GM12878 (cell line): ENCODE measurements at regions not wholly inside any gene's neighbourhood (a gene's known extent, or its start where the extent isn't known, plus 50 kb on each side); places are given as distances from the start of the nearest gene placed in this dataset.

Experiments used
- ATAC-seq: fragments of 200-7000 bp; cut with Tn5 transposase; 3 replicates; pipeline ENCODE4 v1.9.1; 2020; ENCODE audit warnings: mild to moderate bottlenecking, moderate library complexity
- BruUV-seq: library from RNA; stranded (reverse); fragments of 400-500 nt; replicated peaks from 2 replicates; lab custom pipeline; 2021; lab: Mats Ljungman, UMichigan
- CTCF ChIA-PET: fragments of 300-600 bp; sonication (Branson Sonifier 250); formaldehyde crosslinking; extraction: SDS; loops from one replicate; lab custom pipeline; 2021; ENCODE audit warnings: inconsistent platforms; lab: Yijun Ruan, JAX
- POLR2A ChIA-PET: fragments of 350-600 bp; formaldehyde crosslinking; extraction: SDS; loops from one replicate; lab custom pipeline; 2021; ENCODE audit warnings: inconsistent platforms; lab: Charles Lee
- RAD21 ChIA-PET: fragments of 300-600 bp; sonication (Branson Sonifier 250); formaldehyde crosslinking; loops from one replicate; lab custom pipeline; 2023; ENCODE audit warnings: antibody characterized with exemption; ENCODE audit not compliant: unreplicated experiment; lab: Charles Lee
- SMC1A ChIA-PET: fragments of 300-600 bp; sonication (Branson Sonifier 250); formaldehyde crosslinking; loops from one replicate; lab custom pipeline; 2023; ENCODE audit not compliant: unreplicated experiment, uncharacterized antibody; lab: Charles Lee
- DNase-seq: peaks from one replicate; pipeline ENCODE4 v3.0.0-alpha.2; 2011; ENCODE audit warnings: low read depth, low spot score
- FAIRE-seq: peaks from 3 replicates; lab custom pipeline; 2011; peaks lifted over from hg19 to GRCh38; lab: Jason Lieb, UNC
- H2AFZ ChIP-seq: 2 replicates; pipeline ENCODE4 v1.6.0; 2011; ENCODE audit warnings: low read depth, low read length, control low read depth; ENCODE audit not compliant: control insufficient read depth
- H3K27ac ChIP-seq: 2 replicates; pipeline ENCODE4 v1.5.1; 2011; ENCODE audit warnings: control low read depth; ENCODE audit not compliant: control insufficient read depth, insufficient read depth
- H3K27me3 ChIP-seq, 2 experiments: replicated peaks in 1 of 2; 2 replicates each; pipeline versions ENCODE4 v1.6.0 to v1.6.1; 2011; ENCODE audit warnings: low read length in 1 of 2; ENCODE audit not compliant: control insufficient read depth in 2 of 2, insufficient read depth in 2 of 2
- H3K36me3 ChIP-seq, 2 experiments: 2 replicates each; pipeline ENCODE4 v1.5.1; 2011; ENCODE audit warnings: low read length in 1 of 2; ENCODE audit not compliant: control insufficient read depth in 2 of 2, insufficient read depth in 2 of 2
- H3K4me1 ChIP-seq: 2 replicates; pipeline ENCODE4 v1.6.1; 2011; ENCODE audit warnings: mild to moderate bottlenecking, low read length, moderate library complexity, mixed read lengths; ENCODE audit not compliant: control insufficient read depth, insufficient read depth
- H3K4me2 ChIP-seq: 2 replicates; pipeline ENCODE4 v1.6.0; 2011; ENCODE audit warnings: control low read depth; ENCODE audit not compliant: control insufficient read depth, insufficient read depth
- H3K4me3 ChIP-seq: fragments of 200-600 bp; sonication (generic); 2 replicates; pipeline ENCODE4 v1.5.1; 2016
- H3K79me2 ChIP-seq: 2 replicates; pipeline ENCODE4 v1.6.0; 2011; ENCODE audit warnings: low read length; ENCODE audit not compliant: control insufficient read depth, insufficient read depth
- H3K9ac ChIP-seq: 2 replicates; pipeline ENCODE4 v1.8.0; 2011; ENCODE audit warnings: low read length, control low read depth, mixed read lengths; ENCODE audit not compliant: control insufficient read depth, insufficient read depth
- H3K9me3 ChIP-seq: replicated peaks from 3 replicates; pipeline ENCODE4 v1.5.1; 2011; ENCODE audit warnings: mild to moderate bottlenecking, low read length; ENCODE audit not compliant: control insufficient read depth, insufficient read depth
- H4K20me1 ChIP-seq: 2 replicates; pipeline ENCODE4 v1.6.0; 2011; ENCODE audit not compliant: control insufficient read depth, insufficient read depth
- EGR1 ChIP-seq, 2 experiments: IDR thresholded peaks; 1 replicate in 1 of 2; 2 replicates in 1 of 2; pipeline ENCODE4 v1.6.1; 2011 to 2012; ENCODE audit warnings: low read depth in 2 of 2, low read length in 2 of 2, borderline replicate concordance in 1 of 2, mild to moderate bottlenecking in 1 of 2, moderate library complexity in 1 of 2
- ZNF687 ChIP-seq: fragments of 450-650 bp; IDR thresholded peaks from 2 replicates; pipeline ENCODE4 v1.6.1; 2017; ENCODE audit warnings: mild to moderate bottlenecking, moderate library complexity
- WGBS: methylation state at CpG from one replicate; pipeline ENCODE4 v1.1.6; 2016; ENCODE audit warnings: low lambda C conversion rate; ENCODE audit not compliant: insufficient replicate concordance, insufficient coverage; ENCODE audit errors: missing lambda C conversion rate; 5-methylcytosine and 5-hydroxymethylcytosine counted together
- in situ Hi-C: fragments of 300-500 bp; cut with MboI; formaldehyde crosslinking; loops from 9 replicates; pipeline ENCODE4 v1.14.3; 2018; ENCODE audit warnings: mixed read lengths
- intact Hi-C: fragments of 100-400 bp; cut with micrococcal nuclease; formaldehyde crosslinking; loops from one replicate; pipeline ENCODE4 v1.14.2; 2022; ENCODE audit not compliant: unreplicated experiment

GRCh38 chr9:135330685-135331590 is 148.6 kb upstream of the PPP1R26 start (continued):
- no peak for TF ChIP-seq ZNF687

GRCh38 chr9:135332516-135332915 is 147.1 kb upstream of the PPP1R26 start:
- 7% methylated on average over 3 of the region's 3 CpGs for WGBS
- Histone ChIP-seq H3K4me3 (no peak overlapping the region), H4K20me1 (no peaks in the 10 kb centered on the region; the same call in 1 of the 2 replicates), H3K4me2 (no peak overlapping the region), H3K9ac (no peak overlapping the region), H3K4me1 (no peaks in the 10 kb centered on the region), H2AFZ (no peak overlapping the region), H3K36me3 (no peaks in the 10 kb centered on the region), H3K27ac (no peak overlapping the region), H3K9me3 (no peaks in the 10 kb centered on the region), H3K79me2 (no peaks in the 10 kb centered on the region), H3K27me3 (no peaks in the 10 kb centered on the region; a peak in 1 of 4 replicates)
- POLR2A ChIA-PET: no interaction called here
- FAIRE-seq (no peak), DNase-seq (no peak), ATAC-seq (no peak)
- SMC1A ChIA-PET: no interaction called here
- TF ChIP-seq EGR1 (IDR thresholded peaks at IDR 0.05; ENCODE audit: borderline replicate concordance in 1 of 2, low read depth in 2 of 2, low read length in 2 of 2): no peak
- in situ Hi-C loops (no loop called here), intact Hi-C loops (no loop called here)
- BruUV-seq: no TSS peak
- RAD21 ChIA-PET: no interaction called here
- CTCF ChIA-PET: no interaction called here
